ENCODE measurements at regions not wholly inside any gene's neighbourhood (a gene's known extent, or its start where the extent isn't known, plus 50 kb on each side); places are given as distances from the start of the nearest gene placed in this dataset.

GRCh38 chr11:109998921-109999320, 94.3 kb upstream of the ZC3H12C start:
- Mint-ChIP-seq H3K27ac (no peak overlapping the region), H3K4me1 (no peaks in the 10 kb centered on the region), H3K36me3 (no peaks in the 10 kb centered on the region), H3K9me3 (no peaks in the 10 kb centered on the region), H3K4me3 (no peak overlapping the region), H3K27me3 (no peaks in the 10 kb centered on the region)
- no peak for DNase-seq

GRCh38 chr11:110000031-110000502, 93.1 kb upstream of the ZC3H12C start:
- Mint-ChIP-seq H3K9me3 (no peaks in the 10 kb centered on the region), H3K27me3 (peaks cover 2% of the 10 kb centered on the region), H3K27ac (no peak overlapping the region), H3K4me3 (no peak overlapping the region), H3K4me1 (no peaks in the 10 kb centered on the region), H3K36me3 (no peaks in the 10 kb centered on the region)
- no peak for DNase-seq

- DNase-seq, result no peak
- Mint-ChIP-seq H3K4me1 (no peaks in the 10 kb centered on the region), H3K4me3 (no peak overlapping the region), H3K9me3 (no peaks in the 10 kb centered on the region), H3K36me3 (no peaks in the 10 kb centered on the region), H3K27me3 (peaks cover 5% of the 10 kb centered on the region), H3K27ac (no peak overlapping the region)
Observed at GRCh38 chr11:110000850-110001249, 92.3 kb upstream of the ZC3H12C start.

GRCh38 chr11:110003426-110003825, 89.8 kb upstream of the ZC3H12C start:
- no peaks in the 10 kb centered on the region for H3K9me3 Mint-ChIP-seq
- no peak overlapping the region for H3K27ac Mint-ChIP-seq
- H3K4me3 Mint-ChIP-seq, result no peak overlapping the region
- no peaks in the 10 kb centered on the region for H3K36me3 Mint-ChIP-seq
- peaks cover 8% of the 10 kb centered on the region for H3K27me3 Mint-ChIP-seq
- H3K4me1 Mint-ChIP-seq, result no peaks in the 10 kb centered on the region
- DNase-seq, result no peak

GRCh38 chr11:110011595-110011994, 81.6 kb upstream of the ZC3H12C start:
- no peak overlapping the region for H3K27ac Mint-ChIP-seq
- DNase-seq, result no peak
- peaks cover 7% of the 10 kb centered on the region for H3K9me3 Mint-ChIP-seq
- no peaks in the 10 kb centered on the region for H3K4me1 Mint-ChIP-seq
- no peak overlapping the region for H3K4me3 Mint-ChIP-seq
- no peaks in the 10 kb centered on the region for H3K36me3 Mint-ChIP-seq
- H3K27me3 Mint-ChIP-seq, result peaks cover 2% of the 10 kb centered on the region

GRCh38 chr11:110015695-110016094, 77.5 kb upstream of the ZC3H12C start:
- no peak for DNase-seq
- peaks cover 3% of the 10 kb centered on the region for H3K9me3 Mint-ChIP-seq
- H3K4me3 Mint-ChIP-seq, result no peak overlapping the region
- no peaks in the 10 kb centered on the region for H3K27me3 Mint-ChIP-seq
- H3K36me3 Mint-ChIP-seq, result no peaks in the 10 kb centered on the region
- H3K4me1 Mint-ChIP-seq, result no peaks in the 10 kb centered on the region
- no peak overlapping the region for H3K27ac Mint-ChIP-seq

- H3K27me3 Mint-ChIP-seq, result no peaks in the 10 kb centered on the region
- no peak for DNase-seq
- no peak overlapping the region for H3K4me3 Mint-ChIP-seq
- H3K9me3 Mint-ChIP-seq, result no peaks in the 10 kb centered on the region
- H3K4me1 Mint-ChIP-seq, result no peaks in the 10 kb centered on the region
- H3K27ac Mint-ChIP-seq, result no peak overlapping the region
- H3K36me3 Mint-ChIP-seq, result no peaks in the 10 kb centered on the region
Observed at GRCh38 chr11:110019675-110020074, 73.5 kb upstream of the ZC3H12C start.

GRCh38 chr11:110022548-110022947, 70.6 kb upstream of the ZC3H12C start:
- Mint-ChIP-seq H3K9me3 (no peaks in the 10 kb centered on the region), H3K27me3 (no peaks in the 10 kb centered on the region), H3K4me3 (no peak overlapping the region), H3K4me1 (no peaks in the 10 kb centered on the region), H3K36me3 (no peaks in the 10 kb centered on the region), H3K27ac (no peak overlapping the region)
- DNase-seq, result no peak

- Mint-ChIP-seq H3K9me3 (no peaks in the 10 kb centered on the region), H3K27me3 (no peaks in the 10 kb centered on the region), H3K4me1 (no peaks in the 10 kb centered on the region), H3K4me3 (no peak overlapping the region), H3K36me3 (no peaks in the 10 kb centered on the region), H3K27ac (no peak overlapping the region)
- no peak for DNase-seq
Observed at GRCh38 chr11:110023711-110024110, 69.5 kb upstream of the ZC3H12C start.

GRCh38 chr11:110026858-110027626, 66.2 kb upstream of the ZC3H12C start:
- H3K27me3 Mint-ChIP-seq, result no peaks in the 10 kb centered on the region
- no peak overlapping the region for H3K4me3 Mint-ChIP-seq
- H3K27ac Mint-ChIP-seq, result no peak overlapping the region
- H3K36me3 Mint-ChIP-seq, result no peaks in the 10 kb centered on the region
- H3K4me1 Mint-ChIP-seq, result no peaks in the 10 kb centered on the region
- H3K9me3 Mint-ChIP-seq, result no peaks in the 10 kb centered on the region
- DNase-seq, result no peak

GRCh38 chr11:110027627-110028371, 65.4 kb upstream of the ZC3H12C start:
- no peak for DNase-seq
- no peaks in the 10 kb centered on the region for H3K36me3 Mint-ChIP-seq
- no peak overlapping the region for H3K27ac Mint-ChIP-seq
- no peak overlapping the region for H3K4me3 Mint-ChIP-seq
- no peaks in the 10 kb centered on the region for H3K9me3 Mint-ChIP-seq
- H3K4me1 Mint-ChIP-seq, result no peaks in the 10 kb centered on the region
- H3K27me3 Mint-ChIP-seq, result no peaks in the 10 kb centered on the region

- DNase-seq, result no peak
- H3K4me3 Mint-ChIP-seq, result no peak overlapping the region
Observed at GRCh38 chr11:110028921-110029320, 64.3 kb upstream of the ZC3H12C start.

GRCh38 chr11:110029714-110030113, 63.5 kb upstream of the ZC3H12C start:
- no peaks in the 10 kb centered on the region for H3K9me3 Mint-ChIP-seq
- H3K27me3 Mint-ChIP-seq, result no peaks in the 10 kb centered on the region
- H3K4me1 Mint-ChIP-seq, result no peaks in the 10 kb centered on the region
- H3K36me3 Mint-ChIP-seq, result no peaks in the 10 kb centered on the region
- H3K27ac Mint-ChIP-seq, result no peak overlapping the region
- H3K4me3 Mint-ChIP-seq, result no peak overlapping the region
- DNase-seq, result no peak

More at GRCh38 chr11:110028921-110029320, 64.3 kb upstream of the ZC3H12C start:
- no peaks in the 10 kb centered on the region for H3K27me3 Mint-ChIP-seq
- H3K9me3 Mint-ChIP-seq, result no peaks in the 10 kb centered on the region
- no peaks in the 10 kb centered on the region for H3K4me1 Mint-ChIP-seq
- no peak overlapping the region for H3K27ac Mint-ChIP-seq
- no peaks in the 10 kb centered on the region for H3K36me3 Mint-ChIP-seq

- Mint-ChIP-seq H3K4me3 (no peak overlapping the region), H3K27ac (no peak overlapping the region), H3K9me3 (no peaks in the 10 kb centered on the region), H3K36me3 (no peaks in the 10 kb centered on the region), H3K27me3 (no peaks in the 10 kb centered on the region), H3K4me1 (no peaks in the 10 kb centered on the region)
- DNase-seq, result no peak
Observed at GRCh38 chr11:110031171-110031570, 62.0 kb upstream of the ZC3H12C start.

- Mint-ChIP-seq H3K27ac (no peak overlapping the region), H3K27me3 (no peaks in the 10 kb centered on the region), H3K4me3 (no peak overlapping the region), H3K36me3 (no peaks in the 10 kb centered on the region), H3K4me1 (no peaks in the 10 kb centered on the region), H3K9me3 (no peaks in the 10 kb centered on the region)
- no peak for DNase-seq
Observed at GRCh38 chr11:110032259-110032658, 60.9 kb upstream of the ZC3H12C start.
